ENCODE measurements at regions not wholly inside any gene's neighbourhood (a gene's known extent, or its start where the extent isn't known, plus 50 kb on each side); places are given as distances from the start of the nearest gene placed in this dataset.

- DNase-seq (ENCODE audit: low spot score): no peak
Observed at GRCh38 chr2:129239141-129239540, 740.3 kb upstream of the RAB6C start.

- peak; percentile 66 for DNase-seq (ENCODE audit: low spot score)
Observed at GRCh38 chr2:129240061-129240460, 739.4 kb upstream of the RAB6C start.

GRCh38 chr2:129242269-129242668 is 737.2 kb upstream of the RAB6C start:
- no peak for DNase-seq (ENCODE audit: low spot score)

- DNase-seq (ENCODE audit: low spot score): no peak
Observed at GRCh38 chr2:129247751-129248150, 731.7 kb upstream of the RAB6C start.

- no peak for DNase-seq (ENCODE audit: low spot score)
Observed at GRCh38 chr2:129248198-129248597, 731.3 kb upstream of the RAB6C start.

- DNase-seq (ENCODE audit: low spot score): no peak
Observed at GRCh38 chr2:129252781-129253460, 726.5 kb upstream of the RAB6C start.

- DNase-seq (ENCODE audit: low spot score): peak; percentile 65
Observed at GRCh38 chr2:129253461-129253812, 726.0 kb upstream of the RAB6C start.

GRCh38 chr2:129254718-129255117 is 724.7 kb upstream of the RAB6C start:
- no peak for DNase-seq (ENCODE audit: low spot score)

- no peak for DNase-seq (ENCODE audit: low spot score)
Observed at GRCh38 chr2:129255610-129256313, 723.7 kb upstream of the RAB6C start.

- DNase-seq (ENCODE audit: low spot score): no peak
Observed at GRCh38 chr2:129256642-129257041, 722.8 kb upstream of the RAB6C start.

- no peak for DNase-seq (ENCODE audit: low spot score)
Observed at GRCh38 chr2:129262934-129263333, 716.5 kb upstream of the RAB6C start.

- no peak for DNase-seq (ENCODE audit: low spot score)
Observed at GRCh38 chr2:129263939-129264338, 715.5 kb upstream of the RAB6C start.

- no peak for DNase-seq (ENCODE audit: low spot score)
Observed at GRCh38 chr2:129267559-129267958, 711.9 kb upstream of the RAB6C start.

- DNase-seq (ENCODE audit: low spot score): no peak
Observed at GRCh38 chr2:129273266-129274037, 706.0 kb upstream of the RAB6C start.

- DNase-seq (ENCODE audit: low spot score): no peak
Observed at GRCh38 chr2:129274038-129274415, 705.4 kb upstream of the RAB6C start.

GRCh38 chr2:129274918-129275317 is 704.5 kb upstream of the RAB6C start:
- DNase-seq (ENCODE audit: low spot score): no peak

- no peak for DNase-seq (ENCODE audit: low spot score)
Observed at GRCh38 chr2:129275706-129276105, 703.8 kb upstream of the RAB6C start.

- no peak for DNase-seq (ENCODE audit: low spot score)
Observed at GRCh38 chr2:129276978-129277584, 702.4 kb upstream of the RAB6C start.

GRCh38 chr2:129277585-129277981 is 701.9 kb upstream of the RAB6C start:
- DNase-seq (ENCODE audit: low spot score): no peak

GRCh38 chr2:129281791-129282530 is 697.5 kb upstream of the RAB6C start:
- no peak for DNase-seq (ENCODE audit: low spot score)

GRCh38 chr2:129285012-129285411 is 694.5 kb upstream of the RAB6C start:
- DNase-seq (ENCODE audit: low spot score): no peak

GRCh38 chr2:129293326-129293725 is 686.1 kb upstream of the RAB6C start:
- no peak for DNase-seq (ENCODE audit: low spot score)
